HCT116 (cell line): ENCODE measurements at regions not wholly inside any gene's neighbourhood (a gene's known extent, or its start where the extent isn't known, plus 50 kb on each side); places are given as distances from the start of the nearest gene placed in this dataset.

Experiments
- ATAC-seq: fragments of 200-7000 bp; cut with Tn5 transposase; 2 replicates; pipeline ENCODE4 v1.9.1; 2020; ENCODE audit warnings: mild to moderate bottlenecking, moderate library complexity
- BruUV-seq: library from RNA; stranded (reverse); fragments of 400-500 nt; replicated peaks from 2 replicates; lab custom pipeline; 2021; lab: Mats Ljungman, UMichigan
- CTCF ChIA-PET: fragments of 300-600 bp; sonication (Branson Sonifier 250); formaldehyde crosslinking; loops from one replicate; lab custom pipeline; 2021; ENCODE audit warnings: antibody characterized with exemption; lab: Charles Lee
- POLR2A ChIA-PET: fragments of 300-600, 350-600 bp; sonication (Branson Sonifier 250); formaldehyde crosslinking; loops from one replicate; lab custom pipeline; 2021; ENCODE audit warnings: antibody characterized with exemption; lab: Charles Lee
- RAD21 ChIA-PET, 2 experiments: fragments of 300-600 bp; sonication (Branson Sonifier 250); formaldehyde crosslinking; loops; one replicate each; lab custom pipeline; 2023; ENCODE audit warnings: low total read pairs in 2 of 2; ENCODE audit not compliant: uncharacterized antibody in 2 of 2, unreplicated experiment in 2 of 2, low non-redundant PET in 1 of 2; lab: Charles Lee
- DNase-seq: peaks from one replicate; pipeline ENCODE4 v3.0.0-alpha.2; 2010; ENCODE audit warnings: low read depth, low spot score
- H2AFZ ChIP-seq: fragments of 200-600 bp; shearing (Covaris generic), sonication (generic); 2 replicates; pipeline ENCODE4 v1.6.1; 2017; ENCODE audit warnings: low read depth, mixed run types, mixed read lengths, antibody characterized with exemption, low read length; ENCODE audit not compliant: poor library complexity, severe bottlenecking
- H3K27ac ChIP-seq: 2 replicates; pipeline ENCODE4 v1.5.1; 2012; ENCODE audit warnings: low read depth, low read length
- H3K27me3 ChIP-seq: fragments of 200-600 bp; sonication (generic); 2 replicates; pipeline ENCODE4 v1.6.1; 2016; ENCODE audit warnings: mixed run types, low read length, mixed read lengths; ENCODE audit not compliant: insufficient read depth
- H3K36me3 ChIP-seq, 2 experiments: fragments of 200-500 bp in 1 of 2; fragments of 200-600 bp in 1 of 2; sonication (Bioruptor generic) in 1 of 2; sonication (generic) in 1 of 2; 2 replicates each; pipeline versions ENCODE4 v1.5.1 to v1.6.1; 2014 to 2016; ENCODE audit warnings: low read length in 2 of 2, inconsistent platforms in 1 of 2, mixed read lengths in 1 of 2, mixed run types in 1 of 2; ENCODE audit not compliant: insufficient read depth in 2 of 2, control insufficient read depth in 1 of 2
- H3K4me1 ChIP-seq, 2 experiments: fragments of 200-600 bp in 1 of 2; sonication (generic) in 1 of 2; 2 replicates each; pipeline versions ENCODE4 v1.5.1 to v1.6.1; 2012 to 2017; ENCODE audit warnings: low read length in 2 of 2, inconsistent platforms in 1 of 2, mild to moderate bottlenecking in 1 of 2, mixed read lengths in 1 of 2, mixed run types in 1 of 2, moderate library complexity in 1 of 2; ENCODE audit not compliant: insufficient read depth in 2 of 2, control insufficient read depth in 1 of 2
- H3K4me2 ChIP-seq: fragments of 200-600 bp; sonication (generic); 2 replicates; pipeline ENCODE4 v1.6.1; 2017; ENCODE audit warnings: mixed run types, low read length, mixed read lengths
- H3K4me3 ChIP-seq, 2 experiments: fragments of 200-600 bp in 1 of 2; sonication (generic) in 1 of 2; replicated peaks in 1 of 2; 2 replicates each; pipeline ENCODE4 v1.5.1; 2011 to 2016; ENCODE audit warnings: low read length in 2 of 2, control low read depth in 1 of 2, low read depth in 1 of 2, mild to moderate bottlenecking in 1 of 2, mixed read lengths in 1 of 2, mixed run types in 1 of 2
- H3K79me2 ChIP-seq: fragments of 200-600 bp; sonication (generic); 2 replicates; pipeline ENCODE4 v1.6.1; 2017; ENCODE audit warnings: mild to moderate bottlenecking, mixed run types, low read length, moderate library complexity, mixed read lengths; ENCODE audit not compliant: insufficient read depth
- H3K9ac ChIP-seq: fragments of 200-600 bp; sonication (generic); 2 replicates; pipeline ENCODE4 v1.6.1; 2016; ENCODE audit warnings: low read length, mixed read lengths
- H3K9me2 ChIP-seq: fragments of 200-600 bp; sonication (generic), shearing (Covaris generic); 2 replicates; pipeline ENCODE4 v1.6.1; 2017; ENCODE audit warnings: mixed run types, mild to moderate bottlenecking, moderate library complexity; ENCODE audit not compliant: insufficient read depth
- H3K9me3 ChIP-seq, 2 experiments: fragments of 200-500 bp in 1 of 2; fragments of 200-600 bp in 1 of 2; sonication (Bioruptor generic) in 1 of 2; sonication (generic) in 1 of 2; 2 replicates each; pipeline ENCODE4 v1.6.1; 2014 to 2017; ENCODE audit warnings: low read length in 2 of 2, mixed read lengths in 2 of 2, inconsistent platforms in 1 of 2, low read depth in 1 of 2, mild to moderate bottlenecking in 1 of 2, mixed run types in 1 of 2, moderate library complexity in 1 of 2; ENCODE audit not compliant: control insufficient read depth in 1 of 2, insufficient read depth in 1 of 2
- H4K20me1 ChIP-seq: fragments of 200-600 bp; sonication (generic), shearing (Covaris generic); 2 replicates; pipeline ENCODE4 v1.6.1; 2017; ENCODE audit warnings: mixed run types, mild to moderate bottlenecking, moderate library complexity; ENCODE audit not compliant: insufficient read depth
- CBX3 ChIP-seq: IDR thresholded peaks from 2 replicates; pipeline ENCODE4 v1.6.1; 2012; ENCODE audit warnings: low read depth
- CEBPB ChIP-seq: IDR thresholded peaks from 2 replicates; pipeline ENCODE4 v1.6.1; 2012; ENCODE audit warnings: low read depth
- EGR1 ChIP-seq: IDR thresholded peaks from 2 replicates; pipeline ENCODE4 v1.6.1; 2012; ENCODE audit warnings: low read depth
- EZH2 ChIP-seq: fragments of 200-600 bp; sonication (generic); IDR thresholded peaks from 2 replicates; pipeline ENCODE4 v1.6.1; 2017; ENCODE audit warnings: antibody characterized with exemption, mixed run types
- EZH2phosphoT487 ChIP-seq: fragments of 200-600 bp; IDR thresholded peaks from 2 replicates; pipeline ENCODE4 v1.6.1; 2018; ENCODE audit warnings: antibody characterized with exemption, borderline replicate concordance
- JUND ChIP-seq: IDR thresholded peaks from 2 replicates; pipeline ENCODE4 v1.6.1; 2012
- POLR2A ChIP-seq: IDR thresholded peaks from 2 replicates; pipeline ENCODE4 v1.7.0; 2011; ENCODE audit warnings: borderline replicate concordance; ENCODE audit not compliant: insufficient read depth, insufficient read length; ENCODE audit errors: extremely low read depth
- SP1 ChIP-seq: IDR thresholded peaks from 2 replicates; pipeline ENCODE4 v1.6.1; 2012; ENCODE audit warnings: low read depth
- SRF ChIP-seq: IDR thresholded peaks from 2 replicates; pipeline ENCODE4 v1.6.1; 2012; ENCODE audit warnings: low read depth
- TCF7L2 ChIP-seq: IDR thresholded peaks from 2 replicates; pipeline ENCODE4 v1.7.0; 2011; ENCODE audit warnings: borderline replicate concordance, inconsistent platforms; ENCODE audit not compliant: insufficient read depth, insufficient read length; ENCODE audit errors: extremely low read depth
- YY1 ChIP-seq: IDR thresholded peaks from 2 replicates; pipeline ENCODE4 v1.6.1; 2011; ENCODE audit warnings: low read length, low read depth, moderate library complexity, mild to moderate bottlenecking; ENCODE audit not compliant: insufficient replicate concordance; ENCODE audit errors: extremely low read depth
- ZFX ChIP-seq: fragments of 450-650 bp; IDR thresholded peaks from 2 replicates; pipeline ENCODE4 v1.6.1; 2017
- ZNF274 ChIP-seq: fragments of 200-500 bp; sonication (Bioruptor generic); IDR thresholded peaks from 2 replicates; pipeline ENCODE4 v1.6.1; 2014; ENCODE audit warnings: mild to moderate bottlenecking, low read depth, low read length, inconsistent platforms
- intact Hi-C: fragments of 100-400 bp; cut with micrococcal nuclease; formaldehyde crosslinking; loops from 2 replicates; pipeline ENCODE4 v1.10.0; 2022
- TF ChIP-seq, protein P1 (sequence below), 3 experiments: fragments of 200-600 bp in 1 of 3; sonication (generic) in 1 of 3; IDR thresholded peaks in 2 of 3; conservative IDR thresholded peaks in 1 of 3; 2 replicates each; pipeline ENCODE4 v1.5.1; 2012 to 2017; ENCODE audit warnings: low read depth in 2 of 3, low read length in 2 of 3, antibody characterized with exemption in 1 of 3, borderline replicate concordance in 1 of 3, control low read depth in 1 of 3, mild to moderate bottlenecking in 1 of 3, mixed read lengths in 1 of 3, mixed run types in 1 of 3, moderate library complexity in 1 of 3; ENCODE audit not compliant: insufficient read depth in 1 of 3
- TF ChIP-seq, protein P2 (sequence below): IDR thresholded peaks from 2 replicates; pipeline ENCODE4 v1.6.1; 2011; ENCODE audit warnings: mild to moderate bottlenecking, low read length, moderate library complexity; ENCODE audit not compliant: insufficient replicate concordance; ENCODE audit errors: extremely low read depth
- TF ChIP-seq, protein P3 (sequence below): IDR thresholded peaks from 2 replicates; pipeline ENCODE4 v1.6.1; 2012
- TF ChIP-seq, protein P4 (sequence below): IDR thresholded peaks from 2 replicates; pipeline ENCODE4 v1.6.1; 2012

DNA sequence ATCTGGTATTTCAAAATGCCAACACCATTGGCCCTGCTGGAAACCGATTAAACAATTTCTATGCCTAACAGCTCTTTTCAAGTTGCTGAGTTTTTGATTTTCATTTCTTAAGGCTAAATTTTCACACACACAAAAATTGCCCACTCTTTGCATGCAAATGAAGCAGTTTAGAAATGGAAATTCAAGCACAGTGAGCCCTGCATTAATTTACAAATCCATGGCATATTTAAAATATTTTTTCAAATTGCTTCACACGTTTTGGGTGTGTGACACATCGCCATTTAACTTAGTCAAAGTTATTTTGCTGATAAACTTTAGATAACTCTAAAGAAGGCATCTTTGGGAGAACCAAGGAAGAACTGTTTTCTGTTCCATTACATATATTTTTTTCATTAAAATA is 184.8 kb downstream of the TXNL1 start:
- H2AFZ ChIP-seq = no peak overlapping the region
- TF ChIP-seq EZH2 (no peak), CEBPB (no peak), YY1 (no peak), SP1 (no peak), CBX3 (no peak), TCF7L2 (no peak), POLR2A (no peak), EZH2phosphoT487 (no peak), EGR1 (no peak), ZNF274 (no peak), ZFX (no peak), SRF (no peak), JUND (no peak)
- TF ChIP-seq, protein P1, sequence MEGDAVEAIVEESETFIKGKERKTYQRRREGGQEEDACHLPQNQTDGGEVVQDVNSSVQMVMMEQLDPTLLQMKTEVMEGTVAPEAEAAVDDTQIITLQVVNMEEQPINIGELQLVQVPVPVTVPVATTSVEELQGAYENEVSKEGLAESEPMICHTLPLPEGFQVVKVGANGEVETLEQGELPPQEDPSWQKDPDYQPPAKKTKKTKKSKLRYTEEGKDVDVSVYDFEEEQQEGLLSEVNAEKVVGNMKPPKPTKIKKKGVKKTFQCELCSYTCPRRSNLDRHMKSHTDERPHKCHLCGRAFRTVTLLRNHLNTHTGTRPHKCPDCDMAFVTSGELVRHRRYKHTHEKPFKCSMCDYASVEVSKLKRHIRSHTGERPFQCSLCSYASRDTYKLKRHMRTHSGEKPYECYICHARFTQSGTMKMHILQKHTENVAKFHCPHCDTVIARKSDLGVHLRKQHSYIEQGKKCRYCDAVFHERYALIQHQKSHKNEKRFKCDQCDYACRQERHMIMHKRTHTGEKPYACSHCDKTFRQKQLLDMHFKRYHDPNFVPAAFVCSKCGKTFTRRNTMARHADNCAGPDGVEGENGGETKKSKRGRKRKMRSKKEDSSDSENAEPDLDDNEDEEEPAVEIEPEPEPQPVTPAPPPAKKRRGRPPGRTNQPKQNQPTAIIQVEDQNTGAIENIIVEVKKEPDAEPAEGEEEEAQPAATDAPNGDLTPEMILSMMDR (IDR thresholded peaks at IDR 0.05 in 2 of 3, conservative IDR thresholded peaks at IDR 0.05 in 1 of 3; ENCODE audit: borderline replicate concordance in 1 of 3, insufficient read depth in 1 of 3, low read depth in 2 of 3, low read length in 2 of 3) = no peak
- TF ChIP-seq, protein P2, sequence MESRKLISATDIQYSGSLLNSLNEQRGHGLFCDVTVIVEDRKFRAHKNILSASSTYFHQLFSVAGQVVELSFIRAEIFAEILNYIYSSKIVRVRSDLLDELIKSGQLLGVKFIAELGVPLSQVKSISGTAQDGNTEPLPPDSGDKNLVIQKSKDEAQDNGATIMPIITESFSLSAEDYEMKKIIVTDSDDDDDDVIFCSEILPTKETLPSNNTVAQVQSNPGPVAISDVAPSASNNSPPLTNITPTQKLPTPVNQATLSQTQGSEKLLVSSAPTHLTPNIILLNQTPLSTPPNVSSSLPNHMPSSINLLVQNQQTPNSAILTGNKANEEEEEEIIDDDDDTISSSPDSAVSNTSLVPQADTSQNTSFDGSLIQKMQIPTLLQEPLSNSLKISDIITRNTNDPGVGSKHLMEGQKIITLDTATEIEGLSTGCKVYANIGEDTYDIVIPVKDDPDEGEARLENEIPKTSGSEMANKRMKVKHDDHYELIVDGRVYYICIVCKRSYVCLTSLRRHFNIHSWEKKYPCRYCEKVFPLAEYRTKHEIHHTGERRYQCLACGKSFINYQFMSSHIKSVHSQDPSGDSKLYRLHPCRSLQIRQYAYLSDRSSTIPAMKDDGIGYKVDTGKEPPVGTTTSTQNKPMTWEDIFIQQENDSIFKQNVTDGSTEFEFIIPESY = no peak
- TF ChIP-seq, protein P3, sequence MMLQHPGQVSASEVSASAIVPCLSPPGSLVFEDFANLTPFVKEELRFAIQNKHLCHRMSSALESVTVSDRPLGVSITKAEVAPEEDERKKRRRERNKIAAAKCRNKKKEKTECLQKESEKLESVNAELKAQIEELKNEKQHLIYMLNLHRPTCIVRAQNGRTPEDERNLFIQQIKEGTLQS = no peak
- TF ChIP-seq, protein P4, sequence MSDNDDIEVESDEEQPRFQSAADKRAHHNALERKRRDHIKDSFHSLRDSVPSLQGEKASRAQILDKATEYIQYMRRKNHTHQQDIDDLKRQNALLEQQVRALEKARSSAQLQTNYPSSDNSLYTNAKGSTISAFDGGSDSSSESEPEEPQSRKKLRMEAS = no peak
- TF ChIP-seq, all 23 proteins: peak for 0
- H3K4me3 ChIP-seq = no peak overlapping the region
- no TSS peak for BruUV-seq
- no peak overlapping the region for H3K4me2 ChIP-seq
- ATAC-seq = no peak
- H3K79me2 ChIP-seq = no peaks in the 10 kb centered on the region
- no peaks in the 10 kb centered on the region for H3K27me3 ChIP-seq
- no peaks in the 10 kb centered on the region for H4K20me1 ChIP-seq
- no peaks in the 10 kb centered on the region for H3K9me2 ChIP-seq
- no peak for DNase-seq
- H3K27ac ChIP-seq = no peak overlapping the region
- H3K9me3 ChIP-seq = no peaks in the 10 kb centered on the region
- no peaks in the 10 kb centered on the region for H3K36me3 ChIP-seq
- no peaks in the 10 kb centered on the region for H3K4me1 ChIP-seq
- RAD21 ChIA-PET = no interaction called here
- intact Hi-C loops = no loop called here
- H3K9ac ChIP-seq = no peak overlapping the region
- CTCF ChIA-PET = no interaction called here
- POLR2A ChIA-PET = no interaction called here
